ENCODE measurements at regions not wholly inside any gene's neighbourhood (a gene's known extent, or its start where the extent isn't known, plus 50 kb on each side); places are given as distances from the start of the nearest gene placed in this dataset.

- TF ChIP-seq MYC (IDR thresholded peaks at IDR 0.05; ENCODE audit: low read depth, low read length): no peak
- TF ChIP-seq CTCF (IDR thresholded peaks at IDR 0.05; ENCODE audit: low read depth, low read length): no peak
Observed at GRCh38 chr10:36336315-36336714, 694.2 kb upstream of the FZD8 start.
